GM18505 (cell line): ENCODE measurements at regions not wholly inside any gene's neighbourhood (a gene's known extent, or its start where the extent isn't known, plus 50 kb on each side); places are given as distances from the start of the nearest gene placed in this dataset.
A peak's percentile ranks its signal among the peaks of the same experiment; 100 is the strongest.

Experiments
- ATAC-seq: cut with Tn5 transposase; IDR thresholded peaks from one replicate; pipeline ENCODE4 v1.9.1; 2021; ENCODE audit not compliant: unreplicated experiment
- POLR2A ChIP-seq: IDR thresholded peaks from 4 replicates; pipeline ENCODE4 v1.6.1; 2011; ENCODE audit warnings: borderline replicate concordance; ENCODE audit not compliant: insufficient read depth, insufficient read length; ENCODE audit errors: extremely low read depth

DNA sequence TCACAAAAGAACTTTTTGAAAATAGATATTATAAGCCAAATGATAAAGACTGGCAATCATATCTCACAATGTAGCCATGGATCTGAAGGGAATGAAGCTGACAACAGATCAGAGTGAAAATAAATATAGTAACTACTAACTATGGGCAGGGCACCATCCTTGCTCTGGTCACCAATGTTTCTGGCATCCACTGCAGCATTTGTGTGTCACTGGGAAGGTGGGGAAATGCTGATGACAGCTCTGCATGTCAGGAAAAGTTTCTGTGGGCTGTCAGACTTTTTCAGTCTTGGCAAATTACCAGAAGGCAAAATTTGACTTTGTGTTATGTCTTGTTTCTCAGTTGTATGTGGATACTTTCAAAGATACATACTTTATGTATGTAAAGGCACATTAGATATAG is 195.6 kb downstream of the ZNF326 start:
- no peak for ATAC-seq
- TF ChIP-seq POLR2A, result no peak

GRCh38 chr1:90189889-90190288 is 195.0 kb downstream of the ZNF326 start:
- no peak for TF ChIP-seq POLR2A
- ATAC-seq, result no peak

- ATAC-seq, result no peak
- TF ChIP-seq POLR2A, result no peak
Measured at GRCh38 chr1:90187323-90187585, 192.3 kb downstream of the ZNF326 start.

GRCh38 chr1:90186506-90187322 is 191.8 kb downstream of the ZNF326 start:
- no peak for TF ChIP-seq POLR2A
- ATAC-seq, result no peak

- no peak for TF ChIP-seq POLR2A
- ATAC-seq, result no peak
Measured at GRCh38 chr1:90176530-90176929, 181.6 kb downstream of the ZNF326 start.

DNA sequence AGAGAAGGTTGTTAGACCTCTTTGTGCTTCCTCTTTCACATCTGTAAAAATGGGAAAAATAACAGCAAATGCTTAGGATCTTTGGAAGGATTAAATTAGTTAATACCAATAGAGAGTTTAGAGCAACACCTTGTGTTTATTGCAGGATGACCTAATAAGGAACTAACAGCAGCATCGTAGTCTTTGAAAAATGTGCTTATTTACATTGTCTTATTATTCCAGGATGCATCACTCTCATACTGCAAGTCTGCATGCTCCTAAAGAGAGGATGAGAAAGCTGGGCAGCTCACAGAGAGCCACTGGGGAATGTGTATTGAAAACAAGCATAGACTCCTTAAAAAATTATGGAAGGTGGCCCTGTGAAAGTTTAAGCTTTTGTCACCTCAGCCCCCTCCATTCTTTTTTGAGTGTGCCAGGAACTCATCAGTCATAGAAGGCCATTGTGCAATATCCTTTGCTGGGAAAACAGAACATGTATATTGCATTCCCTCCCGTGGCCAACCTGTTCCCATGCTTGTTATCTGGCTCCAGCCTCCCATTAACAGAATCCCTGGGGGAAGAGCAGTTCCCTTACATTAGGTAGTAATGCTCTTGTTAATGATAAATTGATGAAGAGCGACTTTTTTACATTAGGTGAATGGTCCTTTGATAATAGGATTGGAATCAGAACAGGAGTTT is 180.7 kb downstream of the ZNF326 start:
- no peak for TF ChIP-seq POLR2A
- ATAC-seq, result no peak

DNA sequence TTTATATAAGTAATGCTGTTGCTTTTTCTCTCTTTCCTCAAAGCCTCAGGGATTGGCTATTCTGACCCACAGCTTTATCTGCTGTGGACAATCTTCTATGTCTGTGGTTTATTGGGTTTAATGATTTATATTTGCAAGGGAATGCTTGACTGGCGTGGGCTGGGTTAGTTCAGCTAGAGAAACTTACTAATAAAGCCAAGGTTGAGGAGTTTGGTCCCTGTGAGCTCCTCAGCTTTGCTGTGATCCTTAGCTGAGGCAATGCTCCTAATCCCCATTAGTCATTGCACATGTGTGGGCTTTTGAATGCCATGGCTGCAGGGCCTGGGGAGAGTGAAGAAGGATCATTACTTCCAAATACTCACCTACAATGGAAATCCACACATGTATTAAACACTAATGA is 179.3 kb downstream of the ZNF326 start:
- no peak for TF ChIP-seq POLR2A
- ATAC-seq, result no peak

DNA sequence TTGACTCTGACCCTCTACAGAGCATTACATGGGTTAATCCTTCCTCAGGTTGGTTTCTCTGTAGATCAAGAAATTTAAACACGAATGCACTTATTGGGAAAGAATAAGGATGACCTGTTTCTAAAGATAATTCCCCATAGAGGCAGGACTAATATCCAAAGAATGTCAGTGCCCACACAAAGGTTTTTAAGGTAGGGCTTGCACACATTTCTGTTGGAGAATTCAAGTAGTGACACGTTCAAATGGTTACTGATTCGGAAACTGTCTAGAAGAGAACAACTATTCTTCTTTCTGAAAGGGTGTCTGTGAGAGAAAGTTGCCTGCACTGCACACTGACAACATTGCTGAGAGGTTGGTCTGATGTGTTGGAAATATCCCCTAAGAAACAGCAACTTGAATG is 167.3 kb downstream of the ZNF326 start:
- TF ChIP-seq POLR2A, result no peak
- no peak for ATAC-seq

DNA sequence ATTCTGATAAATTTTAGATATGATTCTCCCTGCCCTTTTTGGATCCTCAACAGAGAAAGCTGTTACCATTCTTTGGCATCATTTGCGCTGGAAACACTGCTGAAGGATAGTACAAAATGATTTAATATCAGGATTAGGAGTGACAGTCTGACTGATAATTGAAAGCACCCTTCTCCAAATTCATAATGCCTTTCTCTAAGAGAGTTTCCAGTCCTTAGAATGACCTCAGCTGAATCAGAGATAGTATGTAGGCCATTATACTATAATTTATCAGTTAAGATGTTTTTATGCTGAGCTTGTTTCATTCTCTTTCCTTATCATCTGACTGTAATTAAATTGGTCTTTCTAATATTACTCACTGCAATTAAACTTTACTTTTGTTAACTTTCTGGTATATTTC is 166.7 kb downstream of the ZNF326 start:
- ATAC-seq, result no peak
- TF ChIP-seq POLR2A, result no peak

DNA sequence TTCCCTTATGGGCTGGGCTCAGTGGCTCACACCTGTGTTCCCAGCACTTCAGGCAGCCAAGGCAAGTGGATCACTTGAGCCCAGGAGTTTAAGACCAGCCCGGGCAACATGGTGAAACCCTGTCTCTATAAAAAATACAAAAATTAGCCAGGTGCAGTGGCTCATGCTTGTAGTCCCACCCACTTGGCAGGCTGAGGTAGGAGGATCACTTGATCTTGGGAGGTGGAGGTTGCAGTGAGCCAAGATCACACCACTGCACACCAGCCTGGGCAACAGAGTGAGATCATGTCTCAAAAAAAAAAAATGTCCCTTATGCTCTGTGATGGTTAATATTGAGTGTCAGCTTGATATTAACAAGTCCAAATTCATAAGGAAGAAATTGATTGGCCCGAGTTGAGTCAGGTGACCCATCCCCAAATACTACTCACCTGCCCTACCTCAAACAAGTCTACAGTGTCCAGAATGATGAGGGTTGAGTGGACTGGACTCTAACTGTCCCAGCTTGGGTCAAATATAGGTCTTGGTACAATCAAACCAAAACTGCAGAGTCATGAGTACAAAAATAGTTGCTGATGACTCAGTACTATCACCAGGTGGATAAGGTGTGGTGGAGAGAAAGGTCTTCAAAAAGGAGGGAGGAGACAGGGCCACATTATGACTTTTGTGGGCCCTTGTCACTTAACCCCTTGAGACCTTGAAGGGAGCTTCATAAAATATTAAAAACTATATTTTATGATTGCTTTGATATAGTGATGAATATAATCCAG is 161.0 kb downstream of the ZNF326 start:
- peak; percentile 62 for ATAC-seq
- no peak for TF ChIP-seq POLR2A

- TF ChIP-seq POLR2A, result no peak
- no peak for ATAC-seq
Measured at GRCh38 chr1:90154711-90155110, 159.8 kb downstream of the ZNF326 start.

- ATAC-seq, result no peak
- no peak for TF ChIP-seq POLR2A
Measured at GRCh38 chr1:90149101-90149500, 154.2 kb downstream of the ZNF326 start.

DNA sequence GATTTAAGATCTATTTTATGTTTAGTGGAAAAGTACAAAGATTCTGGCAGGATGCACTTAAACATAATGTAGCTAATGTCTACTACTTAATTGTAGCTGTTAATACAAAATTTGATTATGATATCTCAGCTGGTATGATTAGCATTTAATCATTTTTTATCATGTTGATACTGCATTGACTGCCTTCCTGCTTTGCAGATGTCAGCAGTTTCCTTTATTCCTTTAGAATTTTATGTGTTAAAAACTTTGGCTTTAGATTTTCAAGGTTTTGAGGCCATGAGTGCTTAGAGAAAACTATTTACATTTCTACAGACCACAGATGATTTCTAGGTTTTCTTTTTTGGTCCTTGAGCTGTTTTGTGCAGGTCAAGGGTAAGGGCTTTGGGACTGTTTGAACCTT is 152.2 kb downstream of the ZNF326 start:
- TF ChIP-seq POLR2A, result no peak
- no peak for ATAC-seq

GRCh38 chr1:90144820-90145219 is 149.9 kb downstream of the ZNF326 start:
- no peak for TF ChIP-seq POLR2A
- no peak for ATAC-seq
